ENCODE measurements at regions not wholly inside any gene's neighbourhood (a gene's known extent, or its start where the extent isn't known, plus 50 kb on each side); places are given as distances from the start of the nearest gene placed in this dataset.
"Not testable (repeated sequence)": the region's sequence is repeated elsewhere in the genome, so short reads cannot be mapped to it uniquely, and the experiment has no call there.

- not testable (repeated sequence) for H3K9me3 ChIP-seq (ENCODE audit: low read length); H3K36me3 ChIP-seq (ENCODE audit: insufficient read depth, low read length); H3K4me3 ChIP-seq (ENCODE audit: low read length); H2AFZ ChIP-seq (ENCODE audit: low read depth, low read length); H3K4me1 ChIP-seq (ENCODE audit: insufficient read depth, low read length); H3K27me3 ChIP-seq (ENCODE audit: insufficient read depth, low read length)
Measured at GRCh38 chr21:9572782-9573181, 948.6 kb upstream of the TPTE start.

- H2AFZ ChIP-seq (ENCODE audit: low read depth, low read length); H3K4me3 ChIP-seq (ENCODE audit: low read length); H3K9me3 ChIP-seq (ENCODE audit: low read length); H3K27me3 ChIP-seq (ENCODE audit: insufficient read depth, low read length); H3K36me3 ChIP-seq (ENCODE audit: insufficient read depth, low read length); H3K4me1 ChIP-seq (ENCODE audit: insufficient read depth, low read length): not testable (repeated sequence)
Measured at GRCh38 chr21:9573528-9573927, 947.9 kb upstream of the TPTE start.

- H3K4me3 ChIP-seq (ENCODE audit: low read length); H3K4me1 ChIP-seq (ENCODE audit: insufficient read depth, low read length); H3K27me3 ChIP-seq (ENCODE audit: insufficient read depth, low read length); H3K36me3 ChIP-seq (ENCODE audit: insufficient read depth, low read length); H2AFZ ChIP-seq (ENCODE audit: low read depth, low read length); H3K9me3 ChIP-seq (ENCODE audit: low read length): not testable (repeated sequence)
Measured at GRCh38 chr21:9579275-9579674, 942.1 kb upstream of the TPTE start.

GRCh38 chr21:9587941-9588340 is 933.4 kb upstream of the TPTE start:
- not testable (repeated sequence) for H3K4me1 ChIP-seq (ENCODE audit: insufficient read depth, low read length); H3K27me3 ChIP-seq (ENCODE audit: insufficient read depth, low read length); H3K9me3 ChIP-seq (ENCODE audit: low read length); H3K4me3 ChIP-seq (ENCODE audit: low read length); H2AFZ ChIP-seq (ENCODE audit: low read depth, low read length); H3K36me3 ChIP-seq (ENCODE audit: insufficient read depth, low read length)

- not testable (repeated sequence) for H3K4me1 ChIP-seq (ENCODE audit: insufficient read depth, low read length); H3K27me3 ChIP-seq (ENCODE audit: insufficient read depth, low read length); H2AFZ ChIP-seq (ENCODE audit: low read depth, low read length); H3K9me3 ChIP-seq (ENCODE audit: low read length); H3K4me3 ChIP-seq (ENCODE audit: low read length); H3K36me3 ChIP-seq (ENCODE audit: insufficient read depth, low read length)
Measured at GRCh38 chr21:9592591-9592990, 928.8 kb upstream of the TPTE start.

GRCh38 chr21:9593646-9594045 is 927.7 kb upstream of the TPTE start:
- H3K9me3 ChIP-seq (ENCODE audit: low read length); H2AFZ ChIP-seq (ENCODE audit: low read depth, low read length); H3K4me3 ChIP-seq (ENCODE audit: low read length); H3K4me1 ChIP-seq (ENCODE audit: insufficient read depth, low read length); H3K36me3 ChIP-seq (ENCODE audit: insufficient read depth, low read length); H3K27me3 ChIP-seq (ENCODE audit: insufficient read depth, low read length): not testable (repeated sequence)

GRCh38 chr21:9614011-9614410 is 907.4 kb upstream of the TPTE start:
- not testable (repeated sequence) for H3K9me3 ChIP-seq (ENCODE audit: low read length)

GRCh38 chr21:9621121-9621793 is 900.1 kb upstream of the TPTE start:
- H3K27me3 ChIP-seq (ENCODE audit: insufficient read depth, low read length); H3K4me1 ChIP-seq (ENCODE audit: insufficient read depth, low read length); H3K9me3 ChIP-seq (ENCODE audit: low read length); H3K36me3 ChIP-seq (ENCODE audit: insufficient read depth, low read length); H2AFZ ChIP-seq (ENCODE audit: low read depth, low read length); H3K4me3 ChIP-seq (ENCODE audit: low read length): not testable (repeated sequence)

More at GRCh38 chr21:9614011-9614410, 907.4 kb upstream of the TPTE start:
- H3K27me3 ChIP-seq (ENCODE audit: insufficient read depth, low read length); H3K4me1 ChIP-seq (ENCODE audit: insufficient read depth, low read length); H2AFZ ChIP-seq (ENCODE audit: low read depth, low read length); H3K4me3 ChIP-seq (ENCODE audit: low read length); H3K36me3 ChIP-seq (ENCODE audit: insufficient read depth, low read length): not testable (repeated sequence)

GRCh38 chr21:9628051-9628450 is 893.3 kb upstream of the TPTE start:
- H3K4me1 ChIP-seq (ENCODE audit: insufficient read depth, low read length); H3K9me3 ChIP-seq (ENCODE audit: low read length); H2AFZ ChIP-seq (ENCODE audit: low read depth, low read length); H3K4me3 ChIP-seq (ENCODE audit: low read length); H3K27me3 ChIP-seq (ENCODE audit: insufficient read depth, low read length); H3K36me3 ChIP-seq (ENCODE audit: insufficient read depth, low read length): not testable (repeated sequence)

GRCh38 chr21:9647409-9647808 is 874.0 kb upstream of the TPTE start:
- not testable (repeated sequence) for H3K4me3 ChIP-seq (ENCODE audit: low read length); H3K27me3 ChIP-seq (ENCODE audit: insufficient read depth, low read length); H2AFZ ChIP-seq (ENCODE audit: low read depth, low read length); H3K4me1 ChIP-seq (ENCODE audit: insufficient read depth, low read length); H3K36me3 ChIP-seq (ENCODE audit: insufficient read depth, low read length); H3K9me3 ChIP-seq (ENCODE audit: low read length)

- not testable (repeated sequence) for H2AFZ ChIP-seq (ENCODE audit: low read depth, low read length); H3K4me3 ChIP-seq (ENCODE audit: low read length); H3K9me3 ChIP-seq (ENCODE audit: low read length)
Measured at GRCh38 chr21:9648331-9648730, 873.1 kb upstream of the TPTE start.

GRCh38 chr21:9648947-9649720 is 872.2 kb upstream of the TPTE start:
- H3K27me3 ChIP-seq (ENCODE audit: insufficient read depth, low read length); H3K4me1 ChIP-seq (ENCODE audit: insufficient read depth, low read length); H3K4me3 ChIP-seq (ENCODE audit: low read length); H2AFZ ChIP-seq (ENCODE audit: low read depth, low read length); H3K9me3 ChIP-seq (ENCODE audit: low read length); H3K36me3 ChIP-seq (ENCODE audit: insufficient read depth, low read length): not testable (repeated sequence)

More at GRCh38 chr21:9648331-9648730, 873.1 kb upstream of the TPTE start:
- not testable (repeated sequence) for H3K27me3 ChIP-seq (ENCODE audit: insufficient read depth, low read length); H3K36me3 ChIP-seq (ENCODE audit: insufficient read depth, low read length); H3K4me1 ChIP-seq (ENCODE audit: insufficient read depth, low read length)

GRCh38 chr21:9652819-9653218 is 868.6 kb upstream of the TPTE start:
- not testable (repeated sequence) for H3K36me3 ChIP-seq (ENCODE audit: insufficient read depth, low read length); H3K4me1 ChIP-seq (ENCODE audit: insufficient read depth, low read length); H3K9me3 ChIP-seq (ENCODE audit: low read length); H3K27me3 ChIP-seq (ENCODE audit: insufficient read depth, low read length); H3K4me3 ChIP-seq (ENCODE audit: low read length)
- H2AFZ ChIP-seq (ENCODE audit: low read depth, low read length): peak overlapping the region; percentile 6

- H3K4me1 ChIP-seq (ENCODE audit: insufficient read depth, low read length); H3K36me3 ChIP-seq (ENCODE audit: insufficient read depth, low read length); H3K9me3 ChIP-seq (ENCODE audit: low read length); H3K4me3 ChIP-seq (ENCODE audit: low read length); H2AFZ ChIP-seq (ENCODE audit: low read depth, low read length); H3K27me3 ChIP-seq (ENCODE audit: insufficient read depth, low read length): not testable (repeated sequence)
Measured at GRCh38 chr21:9655221-9655620, 866.2 kb upstream of the TPTE start.

Measured in neuron (in vitro differentiated cells).